HG02678 (cell line): ENCODE measurements at regions not wholly inside any gene's neighbourhood (a gene's known extent, or its start where the extent isn't known, plus 50 kb on each side); places are given as distances from the start of the nearest gene placed in this dataset.

ENCODE experiments used
- ATAC-seq: cut with Tn5 transposase; IDR thresholded peaks from one replicate; pipeline ENCODE4 v1.9.1; 2021; ENCODE audit warnings: mild to moderate bottlenecking, moderate library complexity; ENCODE audit not compliant: unreplicated experiment

DNA sequence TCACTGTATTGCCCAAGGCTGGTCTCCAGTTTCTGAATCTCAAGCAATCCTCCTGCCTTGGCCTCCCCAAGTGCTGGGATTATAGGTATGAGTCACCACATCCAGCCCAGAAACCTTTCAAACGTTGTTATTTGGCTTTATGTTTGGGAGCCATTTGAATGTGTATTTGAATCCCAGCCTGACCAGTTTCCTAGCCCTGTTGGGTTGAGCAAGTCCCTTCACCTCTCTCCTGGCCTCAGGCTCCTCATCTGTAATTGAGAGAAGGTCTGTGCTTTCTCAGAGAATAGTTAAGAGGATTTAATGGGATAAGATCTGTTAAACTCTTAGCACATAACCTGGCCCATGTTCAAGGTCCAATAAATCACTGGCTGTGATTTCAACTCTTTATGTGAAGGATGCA, 385.8 kb upstream of the RBFOX1 start:
- no peak for ATAC-seq

- ATAC-seq = no peak
Observed at GRCh38 chr16:6946106-6946505, 386.5 kb upstream of the RBFOX1 start.

GRCh38 chr16:6940968-6941367, 391.7 kb upstream of the RBFOX1 start:
- ATAC-seq = no peak

DNA sequence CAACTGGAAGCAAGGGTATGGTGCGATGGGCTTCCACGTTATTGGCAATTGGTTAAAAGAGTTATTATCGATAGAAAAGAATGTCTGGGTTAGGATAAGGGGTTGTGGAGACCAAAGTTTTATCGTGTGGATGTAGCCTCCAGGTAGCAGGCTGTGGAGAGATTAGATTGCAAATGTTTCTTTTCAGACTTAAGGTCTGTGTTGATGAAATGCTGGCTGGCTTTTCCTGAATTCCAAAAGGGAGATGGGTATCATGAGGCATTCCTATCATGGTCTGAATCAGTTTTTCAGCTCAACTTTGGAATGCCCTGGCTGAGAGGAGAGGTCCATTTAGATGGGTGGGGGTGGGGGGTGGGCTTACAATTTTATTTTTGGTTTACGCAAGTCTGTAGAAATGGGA, 395.0 kb upstream of the RBFOX1 start:
- ATAC-seq = no peak

GRCh38 chr16:6932871-6933385, 399.7 kb upstream of the RBFOX1 start:
- no peak for ATAC-seq

DNA sequence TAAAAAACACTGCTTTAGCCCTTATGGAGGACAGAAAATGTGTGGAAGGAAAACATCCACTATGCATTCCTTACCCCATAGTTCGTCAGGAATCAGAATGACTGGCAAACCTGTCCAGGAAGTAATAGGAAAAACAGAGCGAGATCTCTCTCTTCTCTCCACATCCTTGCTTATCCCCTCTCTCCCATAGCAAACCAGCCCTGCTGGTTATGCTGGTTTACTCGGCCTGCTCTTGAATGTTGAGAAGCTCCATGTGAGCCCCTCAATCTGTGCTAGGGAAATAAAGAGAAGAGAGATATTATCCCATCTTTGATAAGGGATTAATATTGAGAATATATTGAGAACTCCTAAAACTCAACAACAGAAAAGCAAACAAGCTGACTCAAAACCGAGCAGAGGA, 402.8 kb upstream of the RBFOX1 start:
- ATAC-seq = no peak

DNA sequence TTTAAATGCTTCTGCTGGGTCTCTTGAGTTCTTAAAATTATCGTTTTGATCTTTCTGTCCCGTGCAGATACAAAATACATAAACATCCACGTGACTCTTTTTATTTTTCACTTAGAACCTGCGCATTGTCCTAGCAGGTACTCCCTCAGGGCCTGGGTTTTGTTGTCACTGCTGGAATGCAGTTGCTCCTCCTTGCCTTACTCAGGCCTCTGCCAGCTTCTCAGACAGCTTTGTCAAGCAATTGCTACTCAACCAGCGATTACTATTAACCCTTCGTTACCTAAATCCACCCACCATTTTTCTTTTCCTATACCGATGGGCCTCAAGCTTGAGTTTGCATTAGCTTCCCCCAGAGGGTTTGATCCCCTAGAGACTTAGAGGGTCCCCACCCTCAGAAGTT, 405.9 kb upstream of the RBFOX1 start:
- no peak for ATAC-seq

DNA sequence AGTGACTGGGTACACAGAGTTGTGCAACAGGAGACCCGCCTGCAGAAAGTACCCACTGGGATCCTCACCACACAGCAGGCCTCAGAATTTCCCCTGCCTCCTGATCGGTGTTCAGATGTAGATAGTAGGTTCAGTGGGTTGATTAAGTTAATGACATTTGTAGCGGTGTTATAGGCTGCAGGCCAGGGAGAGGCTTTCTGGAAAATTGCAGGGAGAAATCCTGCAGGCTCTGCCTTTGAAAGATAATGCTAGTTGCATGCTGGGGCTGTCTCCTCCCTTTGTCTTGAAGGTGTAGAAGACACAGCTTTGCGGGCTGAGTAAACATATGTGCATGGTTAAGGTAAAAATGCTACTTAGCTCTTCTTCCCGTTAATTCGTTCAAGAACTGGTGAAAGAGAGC, 406.3 kb upstream of the RBFOX1 start:
- no peak for ATAC-seq

- ATAC-seq = no peak
Observed at GRCh38 chr16:6918646-6919045, 414.0 kb upstream of the RBFOX1 start.

DNA sequence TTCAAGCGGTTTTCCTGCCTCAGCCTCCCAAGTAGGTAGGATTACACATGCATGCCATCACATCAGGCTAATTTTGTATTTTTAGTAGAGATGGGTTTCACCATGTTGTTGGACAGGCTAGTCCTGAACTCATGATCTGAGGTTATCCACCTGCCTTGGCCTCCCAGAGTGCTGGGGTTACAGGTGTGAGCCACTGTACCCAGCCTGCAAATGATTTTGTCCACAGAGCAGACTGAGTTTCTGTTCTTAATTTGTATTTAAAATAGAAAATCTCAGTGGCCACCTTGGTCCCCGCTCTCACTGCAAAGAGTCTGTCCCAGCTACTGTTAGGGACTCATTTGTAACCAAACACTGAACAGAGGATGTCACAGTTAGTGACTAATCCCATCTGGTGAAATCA, 415.7 kb upstream of the RBFOX1 start:
- no peak for ATAC-seq

DNA sequence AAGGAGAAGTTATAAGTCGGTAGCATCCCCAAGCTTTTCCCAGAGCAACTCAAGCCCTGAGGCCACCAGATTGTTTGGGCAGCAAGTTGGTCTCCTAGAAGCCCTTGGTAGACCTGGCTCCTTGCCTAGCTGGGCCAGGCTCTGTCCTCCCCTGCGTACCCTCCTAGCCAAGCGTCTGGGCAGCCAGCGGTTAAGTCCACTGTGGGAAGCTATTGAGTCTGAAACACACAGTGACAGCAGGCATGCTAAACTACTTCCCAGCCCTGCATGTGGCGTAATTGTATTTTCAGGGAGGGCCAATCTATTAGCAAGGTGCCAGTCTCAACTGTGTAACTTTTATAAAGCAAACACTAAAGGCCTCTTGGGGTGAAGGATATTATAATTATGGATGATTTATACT, 419.1 kb upstream of the RBFOX1 start:
- no peak for ATAC-seq

GRCh38 chr16:6910301-6910700, 422.3 kb upstream of the RBFOX1 start:
- ATAC-seq = no peak

DNA sequence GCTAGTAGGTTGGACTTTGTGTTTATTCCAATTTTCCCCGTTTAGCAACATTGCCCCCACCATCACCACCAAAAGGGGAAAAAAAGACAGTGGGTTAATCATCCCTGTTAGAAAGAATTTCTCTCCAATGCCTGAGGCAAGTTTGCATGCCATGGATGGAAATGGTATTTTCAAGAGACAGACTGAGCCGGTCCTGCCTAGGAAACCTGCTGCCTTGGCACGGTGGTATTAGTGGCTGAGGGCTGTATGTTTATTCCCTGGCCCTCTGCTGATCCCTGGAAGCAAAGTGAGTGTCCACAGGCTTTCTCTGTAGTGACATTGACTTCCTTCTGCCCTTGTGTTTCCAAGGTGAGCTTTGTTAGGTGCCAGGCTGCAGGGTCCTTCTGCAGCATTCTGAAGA, 427.0 kb upstream of the RBFOX1 start:
- ATAC-seq = no peak

- no peak for ATAC-seq
Observed at GRCh38 chr16:6903671-6904070, 429.0 kb upstream of the RBFOX1 start.

DNA sequence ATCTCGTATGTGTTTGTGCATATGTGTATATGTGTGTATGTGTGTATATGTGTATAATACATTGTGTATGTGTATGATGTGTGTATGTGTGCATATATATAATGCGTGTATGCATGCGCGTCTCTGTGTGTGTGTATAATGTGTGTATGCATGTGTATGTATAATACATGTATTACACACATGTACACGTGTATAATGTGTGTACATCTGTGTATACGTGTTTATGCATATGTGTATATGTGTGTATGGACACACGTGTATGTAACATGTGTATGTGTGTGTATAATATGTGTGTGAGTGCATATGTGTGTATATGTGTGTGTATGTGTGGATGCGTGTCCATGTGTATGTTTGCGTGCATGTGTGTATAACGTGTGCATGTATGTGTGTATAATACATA, 433.7 kb upstream of the RBFOX1 start:
- no peak for ATAC-seq

DNA sequence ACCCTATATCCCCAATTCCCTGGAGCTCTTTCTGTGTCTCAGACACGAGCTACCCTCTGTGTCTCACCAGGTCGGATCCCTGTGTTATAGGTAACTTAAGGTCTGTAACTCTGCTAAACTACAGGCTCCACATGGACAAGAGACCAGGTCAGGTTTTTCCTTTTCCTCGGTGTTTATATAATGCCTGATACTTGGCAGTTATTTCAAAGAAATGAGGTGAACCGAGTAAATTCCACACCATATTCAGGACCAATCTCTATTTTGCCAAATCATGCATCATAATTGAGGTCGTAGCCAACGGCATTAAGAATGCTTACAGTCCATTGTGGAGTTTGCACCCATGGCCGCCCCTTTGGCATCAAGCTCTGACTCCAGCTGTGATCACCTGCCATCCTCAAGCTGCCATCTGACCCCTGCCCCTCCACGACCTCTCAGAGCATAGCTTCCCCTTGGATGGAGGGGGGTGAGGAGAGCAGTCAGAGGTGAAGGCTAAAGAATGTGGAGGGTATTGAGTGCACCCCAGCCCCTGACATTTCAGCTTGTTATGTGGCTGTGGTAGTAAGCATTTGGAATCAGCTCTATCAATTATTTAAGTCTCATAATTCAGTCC, 434.7 kb upstream of the RBFOX1 start:
- no peak for ATAC-seq

- ATAC-seq = no peak
Observed at GRCh38 chr16:6892966-6893365, 439.7 kb upstream of the RBFOX1 start.

DNA sequence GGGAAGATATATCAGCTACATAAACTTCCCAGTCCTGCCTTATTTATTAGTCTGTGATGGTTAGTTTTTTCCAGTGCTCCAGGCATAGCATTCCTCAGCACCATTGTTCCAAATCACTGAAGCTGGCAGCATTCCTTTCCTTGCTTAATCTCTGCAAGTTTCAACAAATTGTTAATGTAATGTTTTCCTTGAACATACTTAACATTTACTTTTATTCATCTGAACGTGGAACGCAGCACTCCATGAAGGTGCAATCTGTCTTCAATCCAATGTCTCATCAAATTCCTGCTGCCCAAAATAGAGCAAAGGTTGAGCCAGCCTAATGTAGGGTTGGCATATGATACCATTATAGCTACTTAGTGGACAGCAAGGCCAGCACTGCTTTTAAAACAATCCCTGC, 441.1 kb upstream of the RBFOX1 start:
- no peak for ATAC-seq

GRCh38 chr16:6888531-6888930, 444.1 kb upstream of the RBFOX1 start:
- no peak for ATAC-seq

DNA sequence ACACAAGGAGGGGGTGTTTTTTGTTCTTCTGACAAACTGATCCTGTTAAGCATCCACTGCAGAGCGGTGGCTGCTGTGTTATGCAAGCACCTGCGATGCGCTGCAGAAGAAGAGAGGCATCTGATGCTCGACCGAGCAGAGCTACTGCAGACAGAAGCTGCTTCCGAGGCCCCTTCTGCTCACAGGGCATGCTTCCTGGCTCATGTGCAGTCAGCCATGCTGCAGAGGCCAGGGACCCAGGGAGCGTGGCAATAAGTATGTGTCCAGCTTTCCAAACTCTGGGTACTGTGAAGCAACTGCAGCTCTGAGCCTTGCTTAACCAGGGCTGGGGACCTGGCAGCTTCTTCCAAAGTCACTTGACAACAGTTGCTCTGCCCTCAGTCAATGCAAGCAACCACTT, 448.6 kb upstream of the RBFOX1 start:
- ATAC-seq = no peak

DNA sequence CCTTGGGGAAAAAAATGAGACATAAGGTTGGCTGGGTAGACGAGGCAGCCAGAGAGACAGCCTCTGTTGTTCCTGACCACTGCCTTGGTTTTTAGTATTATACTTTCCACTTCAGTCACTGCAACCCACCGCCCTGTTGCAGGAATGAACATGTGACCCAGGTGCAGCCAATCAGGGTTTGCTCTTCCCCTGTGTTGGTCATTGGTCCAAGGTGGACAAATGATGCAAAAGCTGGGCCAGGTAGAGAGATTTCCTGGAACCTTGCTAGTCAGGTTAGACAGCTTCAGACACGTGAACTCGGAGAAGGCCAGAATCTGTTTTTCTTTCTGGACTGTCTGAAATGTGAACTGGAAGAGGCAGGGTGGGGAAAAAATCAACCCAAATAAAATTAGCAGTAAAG, 452.4 kb upstream of the RBFOX1 start:
- ATAC-seq = no peak

- no peak for ATAC-seq
Observed at GRCh38 chr16:6864671-6865070, 468.0 kb upstream of the RBFOX1 start.

- no peak for ATAC-seq
Observed at GRCh38 chr16:6864244-6864643, 468.4 kb upstream of the RBFOX1 start.
